HUDEP-2 (cell line): ENCODE measurements at regions not wholly inside any gene's neighbourhood (a gene's known extent, or its start where the extent isn't known, plus 50 kb on each side); places are given as distances from the start of the nearest gene placed in this dataset.
A peak's percentile ranks its signal among the peaks of the same experiment; 100 is the strongest.

Source experiments
- DNase-seq, 76 experiments: peaks; one replicate each; lab custom pipeline; 2025; ENCODE audit not compliant: unreplicated experiment in 76 of 76; lab: John Stamatoyannopoulos, UW

- DNase-seq: no peak
Measured at GRCh38 chr2:18907937-18908336, 318.6 kb upstream of the NT5C1B start.

- DNase-seq: peak in 1 of 76 experiments; percentile 2
Measured at GRCh38 chr2:18907508-18907907, 318.1 kb upstream of the NT5C1B start.

- DNase-seq: no peak
Measured at GRCh38 chr2:18903750-18904149, 314.4 kb upstream of the NT5C1B start.

DNA sequence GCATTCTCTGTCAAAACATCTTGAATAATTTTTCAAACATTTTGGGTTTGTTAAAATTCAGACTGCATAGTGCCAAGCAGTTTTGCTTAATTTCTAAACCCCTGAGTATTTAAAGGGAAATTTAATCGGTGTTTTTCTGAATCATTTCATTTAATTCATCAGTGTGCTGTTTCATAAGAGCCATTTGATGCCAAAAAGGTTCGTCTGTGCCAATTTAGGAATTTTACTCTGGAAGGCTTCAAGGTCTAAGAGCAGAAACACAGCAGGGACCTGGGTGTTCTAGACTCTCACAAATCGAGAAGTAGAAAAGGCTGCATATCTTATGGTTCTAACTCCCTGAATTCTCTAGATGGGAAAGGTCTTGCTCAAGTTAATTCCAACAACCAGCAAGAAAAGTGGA is 311.9 kb upstream of the NT5C1B start:
- DNase-seq: no peak

DNA sequence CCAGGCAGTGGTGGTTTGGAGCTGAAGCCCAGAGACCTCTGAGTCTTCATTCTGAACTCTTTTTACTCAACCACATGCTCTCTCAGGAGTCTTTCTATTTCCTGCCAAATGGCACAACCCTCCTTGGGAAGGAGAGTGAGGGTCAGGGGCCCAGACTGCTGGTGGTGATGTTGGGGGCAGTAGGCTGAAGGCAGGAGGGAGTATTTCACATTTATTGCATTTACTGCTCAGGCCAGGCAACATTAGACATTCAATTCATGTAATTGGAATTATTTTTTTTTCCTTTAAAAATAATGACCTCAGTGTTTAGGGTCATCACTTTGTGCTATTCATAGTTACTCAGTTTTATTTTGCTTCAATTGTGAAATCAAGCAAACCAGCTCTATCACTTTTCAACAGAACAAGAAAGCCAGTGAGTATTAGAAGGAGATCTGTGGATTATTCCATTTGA is 311.3 kb upstream of the NT5C1B start:
- no peak for DNase-seq

GRCh38 chr2:18899725-18900124 is 310.4 kb upstream of the NT5C1B start:
- DNase-seq: no peak

GRCh38 chr2:18898271-18898670 is 308.9 kb upstream of the NT5C1B start:
- no peak for DNase-seq

DNA sequence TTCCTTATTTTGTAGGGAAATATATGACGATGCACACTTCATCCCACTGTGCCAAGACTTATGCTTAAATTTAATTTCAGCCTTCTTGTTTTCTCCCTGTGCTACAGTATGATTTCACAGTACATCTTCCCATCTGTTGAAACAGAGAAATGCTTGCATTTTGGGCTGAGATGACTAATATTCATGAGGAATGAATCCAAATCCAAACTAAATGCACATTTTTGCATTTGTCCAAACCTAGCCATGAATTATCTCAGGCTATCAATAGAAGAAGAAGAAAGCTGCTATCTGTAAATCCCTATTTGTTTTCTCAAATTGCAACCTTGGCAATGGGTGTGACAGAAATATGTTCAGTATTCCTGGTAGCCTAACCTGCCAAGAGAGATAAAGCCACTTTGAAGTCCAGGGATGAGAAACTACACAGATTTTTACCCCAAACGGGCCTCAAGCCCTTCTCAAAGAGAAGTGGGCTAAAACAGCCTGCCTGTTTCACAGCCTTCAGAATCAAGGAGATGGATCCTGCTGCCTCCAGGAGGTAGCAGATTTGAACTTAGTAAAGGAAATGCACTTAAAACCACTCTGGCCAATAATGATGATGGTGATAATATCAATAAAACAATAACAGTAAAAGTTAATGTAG is 306.9 kb upstream of the NT5C1B start:
- no peak for DNase-seq

DNA sequence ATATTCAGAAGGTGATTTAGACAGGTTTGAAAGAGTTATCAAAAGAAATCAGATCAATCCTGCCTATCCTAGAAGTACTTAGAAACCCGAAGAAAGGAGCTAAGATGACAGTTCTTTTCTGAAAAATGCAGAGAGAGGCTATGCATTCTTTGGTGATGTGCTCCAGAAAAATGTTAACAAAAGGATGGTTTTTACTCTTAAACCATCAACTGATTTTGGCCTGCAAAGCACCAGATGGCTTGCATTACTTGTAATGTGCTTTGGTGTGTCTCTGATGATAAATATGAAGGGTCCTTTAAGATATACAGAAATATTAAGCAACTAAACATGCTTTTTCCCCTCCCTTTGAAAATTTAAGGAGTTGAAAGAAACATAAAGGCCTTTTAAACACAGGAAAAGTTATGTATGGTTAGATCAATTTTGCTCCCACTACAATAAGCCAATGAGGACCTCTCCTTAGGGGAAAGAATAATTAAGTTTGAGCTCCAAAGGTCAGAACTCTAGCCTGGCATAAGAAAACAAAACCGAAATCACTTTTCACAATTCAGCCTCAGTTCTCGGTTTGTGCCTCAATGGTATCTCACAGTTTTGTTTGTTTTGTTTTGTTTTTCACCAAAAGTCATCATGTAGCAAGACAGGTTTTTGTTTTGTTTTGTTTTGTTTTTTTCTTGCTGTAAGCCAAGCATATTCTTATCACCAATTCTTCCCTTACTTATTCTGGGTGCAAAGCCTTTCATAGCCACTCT is 302.4 kb upstream of the NT5C1B start:
- DNase-seq: no peak

GRCh38 chr2:18889565-18890332 is 300.4 kb upstream of the NT5C1B start:
- no peak for DNase-seq

DNA sequence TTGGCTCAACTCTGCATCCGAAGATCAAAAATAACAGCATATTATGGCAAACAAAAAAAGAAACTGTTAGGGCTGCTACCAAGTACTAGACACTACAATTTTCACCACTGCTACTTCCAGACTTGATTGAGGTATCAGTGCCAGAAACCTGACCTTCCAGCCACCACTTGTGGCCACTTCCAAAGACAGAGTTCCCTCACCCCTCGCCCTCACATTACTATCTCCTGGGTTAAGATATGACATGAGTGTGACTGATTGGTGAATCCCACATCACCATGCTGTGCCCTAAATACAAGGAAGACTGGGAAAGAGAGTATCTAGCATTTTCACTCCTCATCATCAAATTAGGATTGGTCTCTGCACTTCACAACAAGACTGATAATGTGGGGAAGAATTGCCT is 296.1 kb upstream of the NT5C1B start:
- no peak for DNase-seq

DNA sequence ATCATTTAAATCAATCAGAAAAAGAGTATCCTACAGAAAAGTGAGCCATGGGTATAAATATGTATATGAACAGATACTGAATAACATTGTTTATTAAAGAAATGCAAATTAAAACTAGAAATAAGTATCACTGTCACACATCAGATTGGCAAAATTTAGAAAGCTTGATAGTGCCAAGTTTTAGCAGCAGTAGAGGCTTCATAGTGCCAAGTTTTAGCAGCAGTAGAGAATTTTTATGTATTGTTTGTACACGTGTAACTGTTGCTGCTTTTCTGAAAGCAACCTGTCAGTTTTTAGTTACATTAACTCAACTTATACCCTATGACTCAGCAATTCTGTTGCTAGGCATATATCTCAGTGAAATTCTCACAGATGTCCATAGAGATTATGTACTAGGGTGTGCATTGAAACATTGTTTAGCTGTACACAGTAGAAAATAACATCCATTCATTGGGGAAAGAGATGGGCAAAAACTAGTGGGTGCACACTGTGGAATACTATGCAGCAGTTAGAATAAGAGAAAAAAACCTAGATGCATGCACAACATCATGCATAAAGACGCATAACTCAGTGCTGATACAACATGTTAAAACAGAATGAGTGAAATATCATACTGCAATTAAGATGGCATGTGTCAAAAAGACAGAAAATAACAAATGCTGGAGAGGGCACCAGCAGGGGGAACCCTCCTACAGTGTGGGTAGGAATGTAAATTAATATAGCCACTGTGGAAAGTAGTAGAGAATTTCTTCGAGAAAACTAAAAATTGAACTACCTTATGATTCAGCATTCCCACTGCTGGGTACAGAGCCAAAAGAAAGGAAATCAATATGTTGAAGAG is 294.5 kb upstream of the NT5C1B start:
- peak in 6 of 76 experiments; percentile 0 to 20 (median 10) for DNase-seq

- DNase-seq: no peak
Measured at GRCh38 chr2:18871430-18871829, 282.1 kb upstream of the NT5C1B start.

DNA sequence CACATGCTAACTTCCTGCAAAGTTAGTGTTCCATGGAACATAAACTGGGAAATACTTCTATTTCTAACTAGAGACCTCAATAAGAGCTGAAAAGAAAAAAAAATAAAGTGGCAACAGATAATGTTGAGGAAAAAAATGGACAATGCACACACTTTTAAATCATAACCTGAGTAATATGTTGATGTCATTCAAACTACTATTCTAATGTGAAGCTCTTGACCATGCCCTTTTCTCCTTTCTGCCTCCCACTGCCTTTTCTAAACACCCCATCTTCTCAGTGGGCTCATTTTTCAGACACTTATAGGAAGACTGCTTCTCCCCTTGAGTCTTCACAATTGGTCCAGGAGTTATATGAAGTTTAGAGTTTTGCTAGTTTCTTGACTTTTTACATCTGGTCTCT is 280.9 kb upstream of the NT5C1B start:
- no peak for DNase-seq

DNA sequence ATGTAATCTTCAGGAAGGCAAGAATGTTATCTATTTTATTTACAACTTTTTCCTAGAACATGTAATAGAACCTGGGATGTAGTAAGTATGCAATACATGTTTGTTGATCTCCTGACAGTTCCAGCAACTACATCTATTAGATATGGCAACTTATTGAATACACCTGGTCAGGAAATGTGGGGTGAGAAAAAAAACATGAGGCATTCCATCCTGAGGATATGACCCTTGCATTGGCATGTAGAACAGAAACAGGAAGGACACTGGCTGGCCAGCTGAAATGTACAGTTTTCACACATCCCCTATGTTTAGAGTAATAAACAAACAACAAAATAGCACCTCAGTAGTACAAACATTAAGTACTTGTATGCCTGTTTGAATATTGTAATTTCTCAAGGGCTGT is 272.6 kb upstream of the NT5C1B start:
- DNase-seq: no peak

- no peak for DNase-seq
Measured at GRCh38 chr2:18860179-18860578, 270.8 kb upstream of the NT5C1B start.

GRCh38 chr2:18856765-18857164 is 267.4 kb upstream of the NT5C1B start:
- DNase-seq: no peak

GRCh38 chr2:18855027-18855426 is 265.7 kb upstream of the NT5C1B start:
- peak in 1 of 76 experiments; percentile 1 for DNase-seq

DNA sequence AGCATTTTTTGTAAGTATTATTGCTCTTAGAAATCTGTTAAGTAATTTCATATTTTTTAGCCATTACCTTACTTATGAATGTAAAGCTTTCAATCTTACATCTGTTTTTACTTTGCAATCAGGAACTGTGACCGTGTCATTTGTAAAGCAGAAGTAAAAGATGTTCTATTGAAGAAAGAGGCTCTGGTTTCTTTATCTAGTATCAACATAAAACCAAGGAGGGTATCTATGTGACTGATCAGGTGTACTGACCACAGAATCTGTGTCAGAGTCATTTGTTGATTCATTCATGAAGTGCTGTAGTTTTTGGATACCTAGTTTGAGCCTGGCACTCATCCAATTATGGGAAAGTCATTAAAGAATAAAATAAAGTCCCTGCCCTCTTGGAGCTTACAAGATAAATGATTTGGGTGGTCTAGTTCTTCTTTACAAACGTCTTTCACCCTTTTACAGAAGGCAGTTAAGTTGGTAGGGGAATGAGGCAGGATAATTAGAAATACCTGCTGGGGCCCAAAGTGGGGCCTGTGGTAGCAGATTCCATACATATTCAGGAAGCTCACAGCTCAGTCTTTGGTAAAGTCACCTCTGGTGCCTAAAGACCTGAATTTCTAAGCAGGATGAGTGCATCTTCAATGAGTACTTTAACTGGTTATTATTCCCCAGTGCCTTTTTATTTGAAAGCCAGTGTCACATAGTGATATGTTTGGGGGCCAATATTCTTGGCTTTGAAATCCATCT is 260.6 kb upstream of the NT5C1B start:
- no peak for DNase-seq

DNA sequence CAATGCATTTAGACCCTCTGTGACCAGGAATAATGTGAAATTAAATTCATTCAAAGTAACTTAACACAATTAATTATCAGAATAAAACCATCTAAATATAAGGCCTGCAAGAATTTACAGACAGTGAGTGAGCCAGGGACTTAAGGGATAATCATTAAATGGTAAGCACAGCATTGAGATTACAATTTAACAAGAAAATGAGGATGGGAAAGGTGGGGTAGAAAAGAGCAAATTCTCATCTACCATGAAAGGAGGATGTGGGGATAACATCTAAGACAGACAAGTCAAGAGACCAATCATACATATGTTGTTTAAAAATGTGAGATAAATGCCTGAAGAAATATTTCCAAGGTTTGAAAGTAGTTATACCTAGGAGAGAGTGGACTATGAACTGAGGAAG is 259.3 kb upstream of the NT5C1B start:
- DNase-seq: no peak
